ENCODE measurements at regions not wholly inside any gene's neighbourhood (a gene's known extent, or its start where the extent isn't known, plus 50 kb on each side); places are given as distances from the start of the nearest gene placed in this dataset.
"Not testable (repeated sequence)": the region's sequence is repeated elsewhere in the genome, so short reads cannot be mapped to it uniquely, and the experiment has no call there.

DNA sequence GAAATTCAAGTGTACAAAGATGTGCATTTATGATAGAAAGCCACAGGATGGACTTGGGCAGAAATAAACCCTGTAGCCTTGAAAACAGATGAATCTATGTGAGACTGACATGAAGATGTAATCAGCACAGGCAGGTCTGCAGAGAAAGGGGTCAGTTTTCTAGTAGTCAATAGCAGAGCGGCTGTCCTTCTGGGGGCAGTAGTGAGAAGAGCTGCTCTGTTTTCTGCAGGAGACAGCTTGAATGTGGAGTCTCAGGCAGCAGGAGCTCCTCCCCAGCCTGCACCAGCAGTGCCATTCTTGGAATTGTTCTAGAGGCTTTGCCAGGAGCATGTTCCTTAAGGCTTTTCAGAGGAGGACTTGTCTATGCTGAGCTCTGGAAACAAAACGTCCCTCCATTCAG is 1524.4 kb downstream of the RPIA start:
- not testable (repeated sequence) for TF ChIP-seq CTCF (IDR thresholded peaks at IDR 0.05 in 2 of 3, conservative IDR thresholded peaks at IDR 0.05 in 1 of 3; ENCODE audit: control insufficient read depth in 2 of 3, extremely low read depth in 1 of 3, insufficient read depth in 1 of 3, low read depth in 3 of 3, low read length in 3 of 3); MLLT1 (IDR thresholded peaks at IDR 0.05); SIN3A (IDR thresholded peaks at IDR 0.05; ENCODE audit: low read depth, low read length); BRCA1 (IDR thresholded peaks at IDR 0.05; ENCODE audit: low read depth, low read length); YY1 (IDR thresholded peaks at IDR 0.05; ENCODE audit: low read depth, low read length); JUND (IDR thresholded peaks at IDR 0.05; ENCODE audit: low read depth, low read length); CHD1 (IDR thresholded peaks at IDR 0.05; ENCODE audit: low read depth, low read length); POLR2A (IDR thresholded peaks at IDR 0.05; ENCODE audit: low read depth, low read length); SKIL (IDR thresholded peaks at IDR 0.05; ENCODE audit: low read depth, poor library complexity, severe bottlenecking); IRF4 (IDR thresholded peaks at IDR 0.05; ENCODE audit: low read depth, low read length)
- TF ChIP-seq, protein P1, sequence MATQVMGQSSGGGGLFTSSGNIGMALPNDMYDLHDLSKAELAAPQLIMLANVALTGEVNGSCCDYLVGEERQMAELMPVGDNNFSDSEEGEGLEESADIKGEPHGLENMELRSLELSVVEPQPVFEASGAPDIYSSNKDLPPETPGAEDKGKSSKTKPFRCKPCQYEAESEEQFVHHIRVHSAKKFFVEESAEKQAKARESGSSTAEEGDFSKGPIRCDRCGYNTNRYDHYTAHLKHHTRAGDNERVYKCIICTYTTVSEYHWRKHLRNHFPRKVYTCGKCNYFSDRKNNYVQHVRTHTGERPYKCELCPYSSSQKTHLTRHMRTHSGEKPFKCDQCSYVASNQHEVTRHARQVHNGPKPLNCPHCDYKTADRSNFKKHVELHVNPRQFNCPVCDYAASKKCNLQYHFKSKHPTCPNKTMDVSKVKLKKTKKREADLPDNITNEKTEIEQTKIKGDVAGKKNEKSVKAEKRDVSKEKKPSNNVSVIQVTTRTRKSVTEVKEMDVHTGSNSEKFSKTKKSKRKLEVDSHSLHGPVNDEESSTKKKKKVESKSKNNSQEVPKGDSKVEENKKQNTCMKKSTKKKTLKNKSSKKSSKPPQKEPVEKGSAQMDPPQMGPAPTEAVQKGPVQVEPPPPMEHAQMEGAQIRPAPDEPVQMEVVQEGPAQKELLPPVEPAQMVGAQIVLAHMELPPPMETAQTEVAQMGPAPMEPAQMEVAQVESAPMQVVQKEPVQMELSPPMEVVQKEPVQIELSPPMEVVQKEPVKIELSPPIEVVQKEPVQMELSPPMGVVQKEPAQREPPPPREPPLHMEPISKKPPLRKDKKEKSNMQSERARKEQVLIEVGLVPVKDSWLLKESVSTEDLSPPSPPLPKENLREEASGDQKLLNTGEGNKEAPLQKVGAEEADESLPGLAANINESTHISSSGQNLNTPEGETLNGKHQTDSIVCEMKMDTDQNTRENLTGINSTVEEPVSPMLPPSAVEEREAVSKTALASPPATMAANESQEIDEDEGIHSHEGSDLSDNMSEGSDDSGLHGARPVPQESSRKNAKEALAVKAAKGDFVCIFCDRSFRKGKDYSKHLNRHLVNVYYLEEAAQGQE (IDR thresholded peaks at IDR 0.05; ENCODE audit: low read depth, low read length), result not testable (repeated sequence)
- TF ChIP-seq, protein P2, sequence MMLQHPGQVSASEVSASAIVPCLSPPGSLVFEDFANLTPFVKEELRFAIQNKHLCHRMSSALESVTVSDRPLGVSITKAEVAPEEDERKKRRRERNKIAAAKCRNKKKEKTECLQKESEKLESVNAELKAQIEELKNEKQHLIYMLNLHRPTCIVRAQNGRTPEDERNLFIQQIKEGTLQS (IDR thresholded peaks at IDR 0.05; ENCODE audit: borderline replicate concordance, extremely low read depth, low read depth, low read length), result not testable (repeated sequence)
- TF ChIP-seq, protein P3, sequence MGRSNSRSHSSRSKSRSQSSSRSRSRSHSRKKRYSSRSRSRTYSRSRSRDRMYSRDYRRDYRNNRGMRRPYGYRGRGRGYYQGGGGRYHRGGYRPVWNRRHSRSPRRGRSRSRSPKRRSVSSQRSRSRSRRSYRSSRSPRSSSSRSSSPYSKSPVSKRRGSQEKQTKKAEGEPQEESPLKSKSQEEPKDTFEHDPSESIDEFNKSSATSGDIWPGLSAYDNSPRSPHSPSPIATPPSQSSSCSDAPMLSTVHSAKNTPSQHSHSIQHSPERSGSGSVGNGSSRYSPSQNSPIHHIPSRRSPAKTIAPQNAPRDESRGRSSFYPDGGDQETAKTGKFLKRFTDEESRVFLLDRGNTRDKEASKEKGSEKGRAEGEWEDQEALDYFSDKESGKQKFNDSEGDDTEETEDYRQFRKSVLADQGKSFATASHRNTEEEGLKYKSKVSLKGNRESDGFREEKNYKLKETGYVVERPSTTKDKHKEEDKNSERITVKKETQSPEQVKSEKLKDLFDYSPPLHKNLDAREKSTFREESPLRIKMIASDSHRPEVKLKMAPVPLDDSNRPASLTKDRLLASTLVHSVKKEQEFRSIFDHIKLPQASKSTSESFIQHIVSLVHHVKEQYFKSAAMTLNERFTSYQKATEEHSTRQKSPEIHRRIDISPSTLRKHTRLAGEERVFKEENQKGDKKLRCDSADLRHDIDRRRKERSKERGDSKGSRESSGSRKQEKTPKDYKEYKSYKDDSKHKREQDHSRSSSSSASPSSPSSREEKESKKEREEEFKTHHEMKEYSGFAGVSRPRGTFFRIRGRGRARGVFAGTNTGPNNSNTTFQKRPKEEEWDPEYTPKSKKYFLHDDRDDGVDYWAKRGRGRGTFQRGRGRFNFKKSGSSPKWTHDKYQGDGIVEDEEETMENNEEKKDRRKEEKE (IDR thresholded peaks at IDR 0.05), result not testable (repeated sequence)

Data from GM12878 (cell line).